H1 (cell line): ENCODE measurements at regions not wholly inside any gene's neighbourhood (a gene's known extent, or its start where the extent isn't known, plus 50 kb on each side); places are given as distances from the start of the nearest gene placed in this dataset.

Experiments used
- CTCF ChIA-PET: fragments of 300-600 bp; sonication (Branson Sonifier 250); formaldehyde crosslinking; loops from one replicate; lab custom pipeline; 2021; ENCODE audit not compliant: partially characterized antibody; lab: Charles Lee
- POLR2A ChIA-PET: fragments of 300-600 bp; sonication (Branson Sonifier 250); formaldehyde crosslinking; loops from one replicate; lab custom pipeline; 2021; ENCODE audit warnings: inconsistent platforms; ENCODE audit not compliant: partially characterized antibody; lab: Charles Lee
- DNase-seq, 2 experiments: peaks; one replicate each; pipeline versions ENCODE4 v3.0.0 to v3.0.0-alpha.2; 2010 to 2022; ENCODE audit warnings: low spot score in 2 of 2, low read depth in 1 of 2, mixed read lengths in 1 of 2
- FAIRE-seq: peaks from 2 replicates; lab custom pipeline; 2011; peaks lifted over from hg19 to GRCh38; lab: Jason Lieb, UNC
- H2AFZ ChIP-seq: 2 replicates; pipeline ENCODE4 v1.8.1; 2012; ENCODE audit warnings: low read length, inconsistent platforms
- H2AK5ac ChIP-seq: 2 replicates; pipeline ENCODE4 v1.6.1; 2013; ENCODE audit warnings: low read depth, low read length
- H2BK120ac ChIP-seq: replicated peaks from 2 replicates; pipeline ENCODE3; 2013; ENCODE audit warnings: low read depth, low read length, inconsistent platforms
- H2BK12ac ChIP-seq: 2 replicates; pipeline ENCODE4 v1.6.1; 2013; ENCODE audit warnings: low read depth, low read length
- H2BK15ac ChIP-seq: 2 replicates; pipeline ENCODE4 v1.6.1; 2013; ENCODE audit warnings: low read length
- H2BK20ac ChIP-seq: 2 replicates; pipeline ENCODE4 v1.6.1; 2013; ENCODE audit warnings: low read length
- H2BK5ac ChIP-seq: 2 replicates; pipeline ENCODE4 v1.6.1; 2013; ENCODE audit warnings: low read depth, low read length
- H3K14ac ChIP-seq: 2 replicates; pipeline ENCODE4 v1.6.1; 2013; ENCODE audit warnings: inconsistent platforms; ENCODE audit not compliant: insufficient read length
- H3K18ac ChIP-seq: 2 replicates; pipeline ENCODE4 v1.6.1; 2013; ENCODE audit warnings: low read length; ENCODE audit errors: extremely low read depth
- H3K23ac ChIP-seq: 2 replicates; pipeline ENCODE4 v1.6.1; 2013; ENCODE audit warnings: inconsistent platforms; ENCODE audit not compliant: insufficient read length
- H3K23me2 ChIP-seq: 2 replicates; pipeline ENCODE4 v1.6.1; 2013; ENCODE audit warnings: low read depth, low read length
- H3K27ac ChIP-seq: 2 replicates; pipeline ENCODE4 v1.6.1; 2011; ENCODE audit warnings: low read depth, low read length, inconsistent platforms
- H3K27me3 ChIP-seq, 4 experiments: replicated peaks in 1 of 4; 1 replicate in 1 of 4; 2 replicates in 3 of 4; pipeline versions ENCODE4 v1.6.1 to v1.8.1; 2011 to 2013; ENCODE audit warnings: low read length in 3 of 4, mild to moderate bottlenecking in 3 of 4, inconsistent platforms in 2 of 4, mixed read lengths in 2 of 4, moderate library complexity in 1 of 4; ENCODE audit not compliant: control insufficient read depth in 3 of 4, insufficient read depth in 3 of 4; ENCODE audit errors: extremely low read depth in 1 of 4
- H3K36me3 ChIP-seq, 4 experiments: 2 replicates each; pipeline versions ENCODE4 v1.6.1 to v1.8.1; 2011 to 2013; ENCODE audit warnings: mild to moderate bottlenecking in 4 of 4, low read length in 3 of 4, moderate library complexity in 2 of 4, control low read depth in 1 of 4, inconsistent platforms in 1 of 4; ENCODE audit not compliant: insufficient read depth in 4 of 4, control insufficient read depth in 2 of 4
- H3K4ac ChIP-seq: replicated peaks from 2 replicates; pipeline ENCODE3; 2013; ENCODE audit warnings: low read length, low read depth, mixed read lengths, inconsistent platforms; ENCODE audit not compliant: insufficient read length
- H3K4me1 ChIP-seq, 4 experiments: replicated peaks in 1 of 4; 1 replicate in 1 of 4; 2 replicates in 3 of 4; pipeline versions ENCODE4 v1.6.1 to v1.8.1; 2011 to 2013; ENCODE audit warnings: low read length in 3 of 4, inconsistent platforms in 2 of 4, mixed read lengths in 1 of 4; ENCODE audit not compliant: insufficient read depth in 4 of 4, control insufficient read depth in 3 of 4
- H3K4me2 ChIP-seq, 2 experiments: 2 replicates each; pipeline versions ENCODE4 v1.6.1 to v1.8.1; 2011 to 2013; ENCODE audit warnings: low read depth in 2 of 2, low read length in 2 of 2, control low read depth in 1 of 2, inconsistent platforms in 1 of 2, mild to moderate bottlenecking in 1 of 2; ENCODE audit not compliant: insufficient read depth in 1 of 2
- H3K4me3 ChIP-seq, 4 experiments: fragments of 200-600, 300-600 bp in 1 of 4; sonication (generic), shearing (Covaris generic), sonication (Bioruptor Twin) in 1 of 4; 2 replicates each; pipeline versions ENCODE4 v1.5.1 to v1.8.1; 2011 to 2016; ENCODE audit warnings: low read length in 4 of 4, low read depth in 3 of 4, control low read depth in 2 of 4, inconsistent platforms in 2 of 4, mild to moderate bottlenecking in 2 of 4, mixed read lengths in 1 of 4, moderate library complexity in 1 of 4; ENCODE audit not compliant: insufficient read depth in 2 of 4; ENCODE audit errors: extremely low read depth in 1 of 4
- H3K56ac ChIP-seq: replicated peaks from 2 replicates; pipeline ENCODE3; 2013; ENCODE audit warnings: low read depth, mild to moderate bottlenecking, mixed read lengths, low read length, inconsistent platforms; ENCODE audit not compliant: insufficient read length
- H3K79me1 ChIP-seq: 2 replicates; pipeline ENCODE4 v1.6.1; 2013; ENCODE audit warnings: low read depth, low read length, control low read depth
- H3K79me2 ChIP-seq, 2 experiments: 2 replicates each; pipeline versions ENCODE4 v1.6.1 to v1.8.1; 2012 to 2013; ENCODE audit warnings: low read length in 2 of 2, mild to moderate bottlenecking in 2 of 2, inconsistent platforms in 1 of 2; ENCODE audit not compliant: insufficient read depth in 2 of 2, control insufficient read depth in 1 of 2
- H3K9ac ChIP-seq, 4 experiments: replicated peaks in 1 of 4; 1 replicate in 1 of 4; 2 replicates in 3 of 4; pipeline versions ENCODE4 v1.6.1 to v1.8.1; 2011 to 2013; ENCODE audit warnings: low read depth in 3 of 4, low read length in 3 of 4, control low read depth in 2 of 4, mild to moderate bottlenecking in 2 of 4, moderate library complexity in 2 of 4, inconsistent platforms in 1 of 4; ENCODE audit errors: extremely low read depth in 1 of 4
- H3K9me3 ChIP-seq, 2 experiments: 2 replicates each; pipeline versions ENCODE4 v1.6.1 to v1.8.1; 2012 to 2013; ENCODE audit warnings: mild to moderate bottlenecking in 2 of 2, moderate library complexity in 2 of 2, control low read depth in 1 of 2, inconsistent platforms in 1 of 2, low read depth in 1 of 2, low read length in 1 of 2, mixed read lengths in 1 of 2; ENCODE audit not compliant: insufficient read depth in 2 of 2
- H4K20me1 ChIP-seq, 2 experiments: replicated peaks in 1 of 2; 2 replicates each; pipeline versions ENCODE3 to v1.8.1; 2011 to 2013; ENCODE audit warnings: inconsistent platforms in 2 of 2, low read length in 2 of 2, mild to moderate bottlenecking in 1 of 2; ENCODE audit not compliant: insufficient read depth in 2 of 2, control insufficient read depth in 1 of 2
- H4K5ac ChIP-seq: 2 replicates; pipeline ENCODE4 v1.6.1; 2013; ENCODE audit warnings: low read length, low read depth, mixed read lengths, inconsistent platforms; ENCODE audit not compliant: insufficient read length
- H4K8ac ChIP-seq: 2 replicates; pipeline ENCODE4 v1.8.0; 2013; ENCODE audit warnings: mild to moderate bottlenecking, moderate library complexity, low read length, inconsistent platforms; ENCODE audit not compliant: insufficient read depth; ENCODE audit errors: extremely low read depth
- H4K91ac ChIP-seq: replicated peaks from 2 replicates; pipeline ENCODE3; 2013; ENCODE audit warnings: low read length, mixed read lengths, inconsistent platforms; ENCODE audit not compliant: insufficient read length
- MAX ChIP-seq: IDR thresholded peaks from 2 replicates; pipeline ENCODE4 v1.6.1; 2012; ENCODE audit warnings: inconsistent platforms
- SP4 ChIP-seq: IDR thresholded peaks from 2 replicates; pipeline ENCODE4 v1.6.1; 2012; ENCODE audit warnings: low read length, inconsistent platforms
- WGBS, 2 experiments: shearing (Covaris generic) in 1 of 2; methylation state at CpG; one replicate each; pipeline versions ENCODE4 v1.1.6 to v1.1.7; 2013 to 2015; ENCODE audit warnings: low lambda C conversion rate in 2 of 2, mixed read lengths in 2 of 2, inconsistent platforms in 1 of 2, low coverage in 1 of 2, missing lambda C conversion rate in 1 of 2; ENCODE audit not compliant: insufficient replicate concordance in 2 of 2, insufficient coverage in 1 of 2, insufficient read length in 1 of 2; ENCODE audit errors: extremely low coverage in 1 of 2, missing lambda C conversion rate in 1 of 2; 5-methylcytosine and 5-hydroxymethylcytosine counted together

GRCh38 chr10:3427347-3427746 is 254.8 kb upstream of the PITRM1 start:
- H4K5ac ChIP-seq: no peak overlapping the region
- H4K8ac ChIP-seq: no peak overlapping the region
- no peaks in the 10 kb centered on the region for H3K27me3 ChIP-seq
- ChIA-PET POLR2A (no interaction called here), CTCF (no interaction called here)
- no peak overlapping the region for H3K14ac ChIP-seq
- no peaks in the 10 kb centered on the region; a peak in 1 of 7 replicates for H3K4me1 ChIP-seq
- H3K79me2 ChIP-seq: no peaks in the 10 kb centered on the region
- H3K56ac ChIP-seq: no peak overlapping the region
- H2BK15ac ChIP-seq: no peak overlapping the region
- H3K4me2 ChIP-seq: no peak overlapping the region
- no peak overlapping the region for H2AFZ ChIP-seq
- H3K79me1 ChIP-seq: no peaks in the 10 kb centered on the region
- no peak overlapping the region for H2BK12ac ChIP-seq
- FAIRE-seq (no peak), DNase-seq (no peak)
- no peak overlapping the region for H2BK20ac ChIP-seq
- no peak overlapping the region for H3K23ac ChIP-seq
- H4K20me1 ChIP-seq: no peaks in the 10 kb centered on the region
- no peak overlapping the region for H3K4me3 ChIP-seq
- H3K9ac ChIP-seq: no peak overlapping the region
- no peak overlapping the region for H2AK5ac ChIP-seq
- no peak overlapping the region for H3K18ac ChIP-seq
- H4K91ac ChIP-seq: no peak overlapping the region
- H3K23me2 ChIP-seq: peaks cover 3% of the 10 kb centered on the region; the same call in 1 of the 2 replicates
- H2BK120ac ChIP-seq: no peak overlapping the region
- no peak overlapping the region for H3K4ac ChIP-seq
- H3K27ac ChIP-seq: no peak overlapping the region
- H2BK5ac ChIP-seq: no peak overlapping the region
- 97% methylated on average over 2 of the region's 2 CpGs; no CpG with 5 or more reads in 1 of the 2 experiments for WGBS, 2 experiments
- no peaks in the 10 kb centered on the region for H3K9me3 ChIP-seq
- H3K36me3 ChIP-seq: no peaks in the 10 kb centered on the region
- TF ChIP-seq MAX: no peak
- TF ChIP-seq SP4: no peak
